T1000 (cell line): ENCODE measurements at regions not wholly inside any gene's neighbourhood (a gene's known extent, or its start where the extent isn't known, plus 50 kb on each side); places are given as distances from the start of the nearest gene placed in this dataset.
"Not testable (repeated sequence)": the region's sequence is repeated elsewhere in the genome, so short reads cannot be mapped to it uniquely, and the experiment has no call there.

ENCODE experiments used
- DNase-seq: peaks from one replicate; lab custom pipeline; 2025; ENCODE audit warnings: mixed read lengths; lab: John Stamatoyannopoulos, UW

- DNase-seq = no peak
These were observed 501.0 kb upstream of the EDIL3 start for GRCh38 chr5:84885485-84886258.

- no peak for DNase-seq
These were observed 497.1 kb upstream of the EDIL3 start for GRCh38 chr5:84881737-84882136.

DNA sequence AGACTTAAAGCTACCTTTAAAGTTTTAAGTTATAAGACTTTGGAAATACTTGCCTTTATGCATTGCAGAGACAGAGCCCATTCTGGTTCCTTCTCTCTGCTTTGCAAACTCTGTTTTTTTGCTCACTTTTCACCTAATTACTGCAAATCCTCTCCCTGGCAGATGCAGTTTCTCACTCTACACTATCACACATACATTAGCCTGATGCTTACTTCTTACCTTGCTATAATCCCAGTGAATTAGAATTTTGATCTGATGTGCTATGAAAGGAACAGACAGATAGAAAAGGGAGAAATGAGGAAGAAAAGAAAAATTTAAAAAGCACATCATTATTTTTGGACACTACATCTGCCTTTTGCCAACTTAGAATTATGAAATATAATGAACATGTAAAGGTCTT is 489.5 kb upstream of the EDIL3 start:
- no peak for DNase-seq

- no peak for DNase-seq
These were observed 488.1 kb upstream of the EDIL3 start for GRCh38 chr5:84872768-84873167.

DNA sequence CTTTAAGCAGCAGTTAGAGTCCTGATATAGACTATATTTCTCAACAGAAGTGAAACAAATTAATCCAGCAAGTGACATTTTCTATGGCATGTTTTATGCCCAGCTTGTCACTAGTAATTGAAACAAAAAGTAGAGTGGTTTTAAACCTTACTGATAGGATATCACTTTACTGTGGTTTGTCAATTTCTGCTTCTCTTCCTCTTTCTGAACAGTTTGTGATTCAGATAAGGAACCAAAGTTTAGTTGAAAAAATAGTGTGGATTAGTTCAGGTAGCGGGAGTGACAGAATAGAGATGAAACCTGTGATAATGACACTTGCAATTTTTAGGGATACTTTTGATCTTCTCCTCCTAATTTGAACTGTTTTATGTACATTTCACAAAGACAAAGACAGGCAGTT is 485.7 kb upstream of the EDIL3 start:
- DNase-seq = no peak

GRCh38 chr5:84869675-84870074 is 485.0 kb upstream of the EDIL3 start:
- no peak for DNase-seq

DNA sequence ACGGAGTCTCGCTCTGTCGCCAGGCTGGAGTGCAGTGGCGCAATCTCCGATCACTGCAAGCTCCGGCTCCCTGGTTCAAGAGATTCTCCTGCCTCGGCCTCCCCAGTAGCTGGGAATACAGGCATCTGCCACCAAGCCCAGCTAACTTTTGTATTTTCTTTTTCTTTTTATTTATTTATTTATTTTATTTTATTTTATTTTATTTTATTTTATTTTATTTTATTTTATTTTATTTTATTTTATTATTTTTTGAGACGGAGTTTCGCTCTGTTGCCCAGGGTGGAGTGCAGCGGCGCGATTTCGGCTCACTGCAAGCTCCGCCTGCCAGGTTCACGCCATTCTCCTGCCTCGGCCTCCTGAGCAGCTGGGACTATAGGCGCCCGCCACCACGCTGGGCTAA is 479.3 kb upstream of the EDIL3 start:
- DNase-seq = not testable (repeated sequence)

DNA sequence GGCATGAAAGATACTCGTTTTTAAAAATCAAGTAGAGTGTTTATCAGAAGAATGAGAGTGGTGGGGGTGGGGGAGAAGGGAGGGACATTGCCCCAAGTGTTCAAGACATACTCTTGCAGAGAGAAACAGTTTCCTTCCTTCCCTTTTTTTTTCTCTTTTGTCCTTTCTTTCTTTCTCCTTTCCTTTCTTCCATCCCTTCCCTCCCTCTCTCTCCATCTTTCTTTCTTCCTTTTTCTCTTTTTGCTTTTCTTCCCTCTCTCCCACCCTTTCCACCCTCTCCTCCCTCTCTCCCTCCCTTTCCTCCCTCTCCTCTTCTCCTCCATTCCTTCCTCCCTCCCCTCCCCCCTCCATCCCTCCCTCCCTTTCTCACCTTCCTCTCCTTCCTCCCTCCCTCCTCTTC is 478.3 kb upstream of the EDIL3 start:
- no peak for DNase-seq

DNA sequence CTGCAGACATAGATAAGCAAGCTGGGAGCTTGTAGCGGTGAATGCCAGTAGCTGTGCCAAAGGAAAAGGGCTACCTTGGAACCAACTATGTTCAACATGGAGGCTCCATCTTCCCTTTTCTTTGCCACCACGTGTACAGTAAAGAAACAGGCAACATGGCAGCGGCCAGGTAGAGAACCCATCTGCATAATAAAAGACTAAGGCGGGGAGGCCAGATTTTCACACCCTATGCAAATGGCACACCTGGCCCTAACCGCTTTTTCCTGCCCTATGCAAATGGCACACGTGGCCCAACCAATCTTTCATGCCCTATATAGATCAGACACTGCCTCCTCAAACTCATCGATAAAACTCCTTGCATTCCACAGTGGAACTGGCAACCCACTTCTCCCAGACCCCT is 477.5 kb upstream of the EDIL3 start:
- DNase-seq = no peak

- no peak for DNase-seq
These were observed 476.6 kb upstream of the EDIL3 start for GRCh38 chr5:84861306-84861705.

GRCh38 chr5:84859056-84859455 is 474.4 kb upstream of the EDIL3 start:
- DNase-seq = no peak

GRCh38 chr5:84831701-84832100 is 447.0 kb upstream of the EDIL3 start:
- no peak for DNase-seq

GRCh38 chr5:84830265-84830664 is 445.6 kb upstream of the EDIL3 start:
- no peak for DNase-seq

- no peak for DNase-seq
These were observed 440.9 kb upstream of the EDIL3 start for GRCh38 chr5:84825606-84826005.

DNA sequence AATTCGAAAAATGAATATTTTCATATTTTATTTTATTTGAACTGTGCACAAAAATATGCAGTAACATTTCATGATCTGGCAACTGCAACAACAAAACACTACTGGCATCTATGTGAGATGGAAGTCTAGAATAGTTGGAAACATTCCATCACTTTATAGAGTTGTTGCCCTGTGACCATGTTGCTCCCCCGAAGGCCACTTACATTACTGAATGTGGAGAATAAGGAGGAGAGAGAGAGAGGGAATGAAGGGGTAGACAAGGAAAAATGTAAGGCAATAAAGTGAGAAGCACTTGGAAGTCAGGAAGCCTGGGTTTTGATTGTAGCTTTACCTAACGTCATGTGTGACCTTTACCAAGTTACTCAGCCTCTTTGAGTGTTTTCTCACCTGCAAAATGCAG is 437.2 kb upstream of the EDIL3 start:
- DNase-seq = no peak

GRCh38 chr5:84817953-84818352 is 433.3 kb upstream of the EDIL3 start:
- DNase-seq = no peak

- no peak for DNase-seq
These were observed 432.3 kb upstream of the EDIL3 start for GRCh38 chr5:84816746-84817547.

DNA sequence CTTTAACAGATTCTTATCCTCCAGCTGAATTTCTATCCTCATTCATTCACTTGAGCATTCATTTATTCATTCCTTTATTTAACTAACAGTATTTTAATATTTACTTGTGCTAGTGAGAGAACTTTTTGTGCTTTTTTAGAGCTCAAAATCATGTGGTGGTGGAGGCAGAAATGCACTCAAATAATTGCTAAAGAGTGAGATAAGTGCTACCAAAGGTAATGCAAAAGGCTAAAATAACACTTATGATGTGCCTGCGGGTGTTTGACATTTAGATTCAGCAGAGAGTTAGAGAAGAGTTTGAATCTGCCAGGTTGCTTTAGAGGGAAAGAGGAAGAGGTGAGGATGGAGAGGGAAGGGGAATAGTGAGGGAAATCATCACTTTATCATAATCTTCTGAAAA is 431.5 kb upstream of the EDIL3 start:
- DNase-seq = no peak

GRCh38 chr5:84805473-84805872 is 420.8 kb upstream of the EDIL3 start:
- DNase-seq = no peak

DNA sequence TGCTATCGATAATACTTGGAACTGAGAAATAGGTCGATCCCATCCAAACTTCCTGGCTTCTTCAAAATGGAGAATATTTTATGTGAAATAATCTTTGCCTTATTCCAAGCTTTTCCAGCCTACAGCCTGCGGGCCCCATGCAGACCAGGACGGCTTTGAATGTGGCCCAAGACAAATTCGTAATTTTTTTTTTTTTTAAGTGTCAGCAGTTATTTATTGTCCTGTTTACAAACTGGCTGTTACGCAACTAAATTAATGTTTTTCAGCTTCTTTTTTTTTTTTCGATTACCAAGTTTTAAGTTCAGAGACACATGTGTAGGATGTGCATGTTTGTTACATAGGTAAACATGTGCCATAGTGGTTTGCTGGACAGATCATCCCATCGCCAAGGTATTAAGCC is 411.7 kb upstream of the EDIL3 start:
- no peak for DNase-seq

DNA sequence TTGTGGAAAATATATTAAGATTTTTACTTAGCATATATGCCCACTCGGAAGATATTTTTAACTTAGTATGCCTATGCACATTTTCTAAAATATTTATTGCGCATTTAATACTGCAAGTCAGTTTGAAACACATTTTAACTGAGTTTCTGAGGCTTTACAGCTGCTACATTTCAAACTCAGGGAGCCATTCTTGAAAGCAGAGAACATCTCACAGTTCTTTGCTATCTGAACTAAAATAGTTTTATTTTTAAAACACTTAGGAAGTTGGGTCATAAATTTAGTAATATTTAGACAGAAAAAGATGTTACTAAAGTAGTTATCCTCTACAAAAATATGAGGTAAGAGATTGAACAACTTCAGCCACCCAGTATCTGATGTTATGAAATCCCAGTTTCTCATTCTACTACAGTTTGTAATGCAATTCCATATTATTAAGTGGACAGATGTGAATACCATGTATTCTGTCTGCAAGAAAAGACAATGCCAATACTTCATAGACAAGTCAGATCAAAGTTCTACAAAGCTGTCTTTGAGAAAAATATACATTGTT is 409.9 kb upstream of the EDIL3 start:
- no peak for DNase-seq

- DNase-seq = no peak
These were observed 407.1 kb upstream of the EDIL3 start for GRCh38 chr5:84791730-84792129.

DNA sequence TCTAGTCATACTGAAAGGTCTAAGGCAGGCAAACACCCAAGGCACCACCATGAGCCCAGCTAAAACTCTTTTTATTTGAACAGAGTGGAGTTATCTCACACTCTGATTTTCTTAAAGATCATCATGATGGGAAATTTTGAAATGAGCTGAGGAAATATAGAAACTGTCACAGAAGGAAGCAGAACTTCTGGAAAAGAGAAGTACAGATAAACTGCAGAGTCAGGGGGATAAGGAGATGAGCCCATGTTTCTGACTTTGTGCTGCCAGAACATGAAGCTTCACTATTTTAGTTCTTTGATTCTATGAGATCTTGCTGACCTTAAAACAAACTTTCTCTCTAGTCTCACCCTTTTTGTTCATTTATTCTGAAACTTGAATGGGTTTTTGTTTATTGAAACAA is 406.5 kb upstream of the EDIL3 start:
- DNase-seq = no peak
